HepG2 (cell line): ENCODE measurements at regions not wholly inside any gene's neighbourhood (a gene's known extent, or its start where the extent isn't known, plus 50 kb on each side); places are given as distances from the start of the nearest gene placed in this dataset.

Source experiments
- CTCF ChIP-seq: sonication (generic); formaldehyde crosslinking; IDR thresholded peaks from 2 replicates; pipeline ENCODE4 v1.5.0; 2020; ENCODE audit warnings: mild to moderate bottlenecking, missing genetic modification reagents, moderate library complexity
- MTA1 ChIP-seq: sonication (generic); formaldehyde crosslinking; IDR thresholded peaks from 2 replicates; pipeline ENCODE4 v1.4.0; 2020; ENCODE audit warnings: missing genetic modification reagents, mild to moderate bottlenecking, borderline replicate concordance
- ZNF256 ChIP-seq: sonication (generic); formaldehyde crosslinking; conservative IDR thresholded peaks from 2 replicates; pipeline ENCODE4 v1.4.0; 2020; ENCODE audit warnings: missing genetic modification reagents

GRCh38 chr2:150585221-150585971, 97.9 kb upstream of the RND3 start:
- TF ChIP-seq CTCF (CRISPR knock-in tag), result no peak
- no peak for TF ChIP-seq MTA1 (CRISPR knock-in tag)
- no peak for TF ChIP-seq ZNF256 (CRISPR knock-in tag)
